Islet precursor cell (in vitro differentiated cells): ENCODE measurements at regions not wholly inside any gene's neighbourhood (a gene's known extent, or its start where the extent isn't known, plus 50 kb on each side); places are given as distances from the start of the nearest gene placed in this dataset.

Experiments used
- DNase-seq: peaks from one replicate; pipeline ENCODE4 v3.0.0-alpha.2; 2018

DNA sequence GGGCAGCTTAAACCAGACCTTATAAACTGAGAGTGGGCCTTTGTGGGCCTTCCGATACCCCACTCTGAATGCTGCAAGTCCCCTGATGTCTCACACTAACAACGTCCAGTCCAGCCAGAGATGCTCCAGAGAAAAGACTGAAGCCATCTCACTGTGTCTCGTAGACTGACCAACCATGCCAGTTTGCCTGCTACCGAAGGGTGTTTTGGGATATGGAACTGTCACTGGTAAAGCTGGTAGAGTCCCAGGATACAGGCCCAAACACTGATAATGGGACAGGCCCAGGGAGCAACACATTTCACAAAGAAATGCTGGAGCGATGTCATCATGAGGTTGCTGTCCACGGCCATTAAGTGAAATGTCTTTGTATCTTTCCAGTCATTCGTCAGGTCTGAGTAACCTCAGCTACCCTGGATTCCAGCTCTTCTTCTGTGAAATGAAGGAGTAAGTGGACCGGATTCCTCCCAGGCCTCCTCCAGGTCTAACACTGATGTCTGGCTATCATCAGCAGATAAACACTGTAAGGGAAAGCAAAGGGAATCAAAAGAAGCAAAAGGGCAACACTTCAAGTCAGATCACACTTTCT, 81.6 kb downstream of the SLC5A7 start:
- DNase-seq: peak; percentile 64

DNA sequence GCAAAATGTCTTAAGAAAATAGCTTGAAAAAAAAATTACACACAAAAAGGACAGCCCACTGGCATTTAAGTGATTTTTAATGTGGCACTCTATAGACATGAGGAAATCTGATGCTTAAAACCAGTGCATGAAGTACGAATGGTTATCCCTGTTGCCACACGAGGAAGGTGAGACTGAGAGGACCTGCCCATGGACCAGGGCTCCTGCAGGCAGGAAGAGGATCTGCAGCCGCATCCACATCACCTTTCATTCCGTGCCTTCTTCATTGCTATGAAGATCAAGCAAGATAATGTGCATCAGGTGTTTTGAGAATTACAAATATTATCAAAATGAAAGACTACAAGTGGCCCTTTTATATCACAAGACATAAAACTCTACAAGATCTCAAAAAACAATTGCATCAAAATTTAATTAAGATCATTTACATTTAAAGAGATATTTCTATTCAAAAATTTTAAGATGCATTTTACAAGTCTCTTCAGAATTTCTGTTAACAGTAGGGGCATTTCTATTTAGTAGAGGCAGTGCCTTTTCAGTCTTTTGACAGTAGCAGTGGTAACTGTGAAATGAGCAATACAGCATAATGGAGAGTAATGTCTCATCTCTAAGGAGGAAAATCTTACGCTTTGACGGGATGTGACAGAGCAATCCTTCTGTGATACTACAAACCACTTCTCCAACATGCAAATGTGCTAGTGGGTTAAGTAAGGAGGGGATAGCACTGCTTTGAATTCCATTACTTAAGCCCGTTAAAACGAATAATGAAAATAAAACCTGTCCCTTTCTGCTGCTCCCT, 83.4 kb downstream of the SLC5A7 start:
- no peak for DNase-seq

DNA sequence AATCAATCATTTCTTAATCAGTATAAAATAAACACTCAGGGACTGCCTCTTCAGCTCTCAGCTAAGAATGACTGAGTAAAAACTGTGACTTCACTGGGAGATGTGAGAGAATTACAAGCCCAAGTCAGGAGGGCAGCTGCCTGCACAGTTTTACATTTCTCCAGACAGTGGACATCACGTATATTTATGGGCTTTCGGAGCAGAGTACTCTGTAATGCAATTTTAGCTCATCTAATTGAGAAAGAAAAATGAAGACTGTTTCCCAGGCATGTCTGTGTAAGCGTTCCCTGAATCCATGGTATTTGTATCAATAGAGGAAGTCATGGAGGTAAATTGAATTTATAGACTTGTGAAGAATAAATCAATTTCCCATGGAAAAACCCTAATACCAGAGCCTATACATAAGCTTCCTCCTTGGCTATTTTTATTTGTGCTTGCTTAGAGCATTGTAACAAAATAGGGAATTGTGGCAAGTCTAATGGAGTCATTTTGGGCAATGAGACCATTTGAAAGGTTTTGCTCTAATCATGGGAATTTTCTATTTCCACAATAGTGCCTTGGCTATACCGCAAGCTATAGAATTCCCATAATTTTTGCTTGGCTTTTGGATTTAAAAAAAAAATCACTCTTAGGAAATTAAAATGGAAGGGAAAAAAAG, 87.2 kb downstream of the SLC5A7 start:
- DNase-seq: no peak

DNA sequence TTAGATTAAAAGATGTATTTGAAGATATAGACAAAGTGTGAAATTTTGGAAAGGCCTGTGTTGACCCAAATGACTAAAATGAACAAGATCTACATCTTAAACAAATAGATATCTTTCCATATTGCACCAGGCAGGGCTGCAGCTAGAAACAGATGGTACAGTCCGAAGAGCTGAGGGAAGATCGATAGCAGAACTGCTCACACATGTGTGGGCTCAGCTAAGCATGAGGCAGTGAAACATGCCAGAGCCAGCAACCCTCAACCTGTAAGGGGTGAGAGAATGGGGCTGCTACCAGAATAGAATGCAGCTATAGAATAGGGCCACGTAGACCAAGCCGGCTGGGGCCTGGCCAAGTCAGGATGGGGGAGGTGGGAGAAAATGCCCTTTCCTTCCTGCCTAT, 87.8 kb downstream of the SLC5A7 start:
- DNase-seq: no peak

DNA sequence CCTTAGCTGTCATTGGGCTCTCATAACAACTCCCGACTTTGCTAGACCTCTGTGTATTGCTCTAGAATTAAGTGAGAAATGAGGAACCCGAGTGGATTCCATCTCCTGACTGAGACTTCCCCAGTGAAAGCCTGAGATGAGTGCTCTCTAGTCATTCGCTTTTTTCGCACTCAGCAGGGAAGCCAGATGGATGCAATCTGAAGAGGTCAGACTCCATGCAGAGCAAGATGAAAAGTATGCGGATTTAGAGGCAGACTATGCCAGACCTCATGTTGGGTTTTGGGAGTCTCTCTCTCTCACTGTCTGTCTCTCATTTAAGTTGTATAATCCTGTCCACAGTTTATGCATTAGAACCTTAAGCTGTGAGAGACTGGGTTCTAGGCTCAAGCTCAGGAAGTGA, 88.6 kb downstream of the SLC5A7 start:
- no peak for DNase-seq

DNA sequence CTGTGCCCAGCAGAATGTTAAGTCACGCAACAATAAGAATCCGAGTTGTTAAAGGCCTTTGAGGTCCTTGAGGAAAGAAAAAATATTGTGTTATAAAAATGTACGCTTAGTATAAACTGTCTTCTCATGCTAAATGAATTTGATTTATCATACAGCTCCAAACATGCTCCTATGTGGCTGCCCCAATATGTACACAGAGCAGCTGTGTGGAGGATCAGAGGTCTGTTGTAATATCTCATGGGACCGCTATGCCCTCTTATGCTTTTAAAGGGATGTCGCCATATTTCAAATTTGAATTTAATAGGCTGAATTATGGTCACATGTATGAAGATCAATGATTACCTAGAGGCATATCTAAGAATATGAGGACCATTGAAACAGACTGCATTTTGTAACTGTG, 90.2 kb downstream of the SLC5A7 start:
- DNase-seq: no peak

DNA sequence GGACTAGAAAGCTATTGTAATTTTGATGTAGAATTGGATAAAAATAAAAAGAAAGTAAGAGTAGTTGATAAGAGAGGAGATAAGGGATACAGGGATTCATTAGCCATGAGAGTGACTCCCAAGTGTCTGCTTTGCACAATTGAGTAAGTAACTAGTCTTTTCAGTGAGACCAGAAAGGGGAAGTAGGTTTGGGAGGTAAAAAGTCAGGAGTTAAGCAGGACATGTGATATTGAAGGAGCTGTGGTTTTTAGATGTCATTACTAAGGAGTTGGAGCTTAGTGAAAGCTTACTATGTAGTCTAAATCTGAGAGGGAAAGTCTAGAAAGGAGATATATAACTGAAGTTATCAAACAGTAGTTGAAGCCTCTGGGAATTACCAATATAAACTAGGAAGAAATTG, 93.4 kb downstream of the SLC5A7 start:
- no peak for DNase-seq

DNA sequence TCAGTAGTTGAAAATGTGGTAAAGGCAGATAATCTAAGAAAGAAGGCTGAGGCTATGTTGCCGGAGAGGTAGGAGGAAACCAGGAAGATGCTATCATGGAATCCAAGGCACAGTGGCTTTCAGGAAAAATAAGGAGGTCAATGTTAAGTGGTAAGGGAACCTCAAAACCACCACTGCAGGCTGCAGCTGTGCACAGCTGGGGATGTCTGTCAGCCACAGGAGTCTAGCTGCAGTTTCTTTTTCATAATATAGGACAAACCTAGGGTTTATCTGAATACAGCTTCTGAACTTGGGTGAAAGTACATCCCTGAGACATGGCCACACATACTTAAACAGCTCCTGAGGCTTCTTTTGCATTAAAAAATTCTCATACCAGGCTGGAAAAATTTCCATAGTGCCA, 93.9 kb downstream of the SLC5A7 start:
- DNase-seq: no peak

DNA sequence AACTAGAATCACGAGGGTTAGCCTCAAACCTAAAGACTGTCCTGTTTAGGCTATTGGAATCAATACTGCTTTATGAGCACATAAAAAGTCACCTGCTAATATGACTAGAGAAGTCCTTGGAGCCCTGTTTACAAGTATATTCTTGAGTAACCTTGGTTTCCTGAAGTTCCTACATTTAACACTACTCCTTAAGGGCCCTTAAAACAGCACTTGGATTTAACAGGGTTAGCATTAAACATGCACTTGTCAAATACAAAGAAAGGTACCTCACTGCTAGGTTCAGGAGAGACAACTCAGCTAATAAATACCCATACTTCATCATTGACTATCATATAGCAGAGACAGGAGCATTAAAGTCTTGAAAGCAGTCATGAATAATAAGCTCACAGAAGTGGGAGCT, 96.7 kb downstream of the SLC5A7 start:
- DNase-seq: no peak

DNA sequence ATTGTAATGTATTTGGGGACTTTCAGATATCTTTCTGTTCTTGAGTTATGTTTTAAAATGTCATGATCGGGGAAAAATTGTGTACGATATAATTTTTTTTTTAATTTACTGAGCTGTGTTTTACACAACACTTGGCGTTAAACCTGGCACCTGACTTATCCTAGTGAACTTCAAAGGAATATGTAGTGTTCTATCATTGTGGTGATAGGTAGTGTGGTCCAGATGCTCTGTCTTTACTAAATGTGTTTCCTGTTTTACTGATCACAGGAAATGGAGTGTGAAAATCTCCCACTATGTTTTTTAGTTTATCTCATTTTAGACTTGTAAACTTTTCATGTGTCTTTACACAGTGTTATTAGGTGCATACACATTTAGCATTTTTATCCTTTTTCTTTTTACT, 98.0 kb downstream of the SLC5A7 start:
- DNase-seq: no peak

DNA sequence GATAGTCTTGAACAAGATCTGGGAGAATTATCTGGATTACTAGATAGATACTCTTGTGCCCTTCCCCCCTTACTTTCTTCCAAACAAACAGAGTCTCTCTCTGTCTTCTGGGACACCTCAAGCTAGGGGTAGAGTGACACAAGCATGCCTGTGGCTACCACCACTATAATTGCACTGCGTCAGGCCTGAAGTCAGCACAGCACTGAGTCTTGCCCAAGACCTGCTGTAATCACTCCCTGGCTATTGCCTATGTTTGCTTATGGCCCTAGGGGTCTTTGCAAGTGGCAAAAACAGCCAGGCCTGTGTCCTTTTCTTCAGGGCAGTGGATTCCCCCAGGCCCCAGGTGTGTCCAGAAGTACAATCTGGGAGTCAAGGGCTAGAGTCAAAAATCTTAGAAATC, 106.6 kb downstream of the SLC5A7 start:
- DNase-seq: peak; percentile 87

DNA sequence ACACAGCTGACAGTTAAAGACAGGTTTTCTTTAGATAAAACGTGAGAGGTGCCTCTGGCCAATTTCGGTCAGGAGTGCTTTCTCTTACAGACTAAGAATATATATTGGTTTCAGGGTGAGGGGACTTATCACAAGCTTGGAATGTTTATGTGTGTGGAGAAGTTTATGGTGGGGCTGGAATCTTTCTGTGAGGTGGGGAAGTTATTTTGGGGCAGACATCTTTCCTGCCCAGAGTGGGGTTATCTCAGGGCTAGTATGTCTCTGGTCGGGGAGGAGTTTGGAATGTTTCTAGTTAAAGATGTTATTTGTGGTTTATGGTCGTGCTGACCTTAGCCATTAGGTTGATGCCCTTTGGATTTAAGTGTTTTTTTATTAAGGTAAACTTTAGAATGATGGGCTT, 115.2 kb downstream of the SLC5A7 start:
- DNase-seq: peak; percentile 83

DNA sequence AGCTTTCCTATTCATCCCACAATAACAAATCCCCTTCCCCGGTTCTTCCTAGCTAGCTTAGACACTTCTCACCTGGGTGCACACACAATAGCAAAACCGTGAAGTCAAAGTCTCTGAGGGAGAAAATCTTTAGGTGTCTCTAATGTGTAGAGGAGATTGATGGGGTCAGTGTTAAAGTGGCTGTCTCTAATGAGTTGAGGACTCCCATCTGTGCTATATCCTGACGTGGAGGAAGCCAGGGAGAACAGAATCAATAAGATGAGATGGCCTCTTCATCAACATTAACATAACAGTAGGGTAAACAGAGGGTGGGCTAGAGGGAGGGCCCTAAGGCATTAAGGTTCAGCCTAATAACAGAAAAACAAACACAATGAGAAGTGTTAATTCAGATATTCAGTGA, 120.4 kb downstream of the SLC5A7 start:
- no peak for DNase-seq

DNA sequence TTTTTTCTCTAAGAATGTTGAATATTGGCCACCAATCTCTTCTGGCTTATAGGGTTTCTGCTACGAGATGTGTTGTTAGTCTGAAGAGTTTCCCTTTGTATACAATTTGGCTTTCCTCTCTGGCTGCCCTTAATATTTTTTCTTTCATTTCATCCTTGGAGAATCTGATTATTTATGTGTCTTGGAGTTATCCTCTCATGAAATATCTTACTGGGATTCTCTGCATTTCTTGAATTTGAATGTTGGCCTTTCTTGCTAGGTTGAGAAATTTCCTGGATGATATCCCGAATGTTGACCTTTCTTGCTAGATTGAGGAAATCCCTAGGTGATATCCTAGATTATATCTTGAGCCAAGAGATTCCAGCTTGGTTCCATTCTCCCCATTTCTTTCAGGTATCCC, 125.6 kb downstream of the SLC5A7 start:
- DNase-seq: no peak

DNA sequence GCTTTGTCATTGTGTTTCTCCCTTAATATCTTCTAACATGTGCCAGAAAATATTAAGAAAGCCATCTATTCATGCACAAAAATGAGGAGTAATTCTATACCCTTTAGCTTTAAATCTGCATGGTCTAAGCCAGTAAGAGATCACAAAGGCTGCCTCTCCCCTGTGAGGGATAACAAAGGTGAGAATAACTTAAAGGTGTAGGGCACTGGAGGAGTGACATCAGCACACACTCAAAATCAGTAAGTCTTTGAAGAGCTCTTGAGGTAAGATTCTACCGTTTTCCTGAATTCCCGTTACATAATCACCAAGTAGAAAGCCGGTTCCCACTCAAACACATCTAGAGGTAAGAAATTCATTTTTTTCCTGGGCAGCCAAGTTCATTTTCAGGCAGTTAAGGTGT, 123.9 kb upstream of the SULT1C3 start:
- DNase-seq: no peak

DNA sequence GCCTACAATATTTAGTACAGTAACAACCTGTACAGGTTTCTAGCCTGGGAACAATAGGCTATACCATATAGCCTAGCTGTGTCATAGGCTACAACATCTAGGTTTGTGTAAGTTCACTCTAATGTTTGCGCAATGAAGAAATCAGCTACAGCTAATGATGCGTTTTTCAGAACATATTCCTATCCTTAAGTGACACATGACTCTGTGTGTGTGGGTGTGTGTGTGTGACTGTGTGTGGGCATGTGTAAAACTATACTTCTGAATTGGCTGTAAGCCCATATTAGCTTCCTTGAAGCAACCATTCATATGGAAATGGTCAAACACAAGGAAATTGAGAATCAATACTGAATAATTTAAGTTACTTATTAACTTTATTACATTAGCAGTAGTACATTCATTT, 120.8 kb upstream of the SULT1C3 start:
- DNase-seq: no peak

DNA sequence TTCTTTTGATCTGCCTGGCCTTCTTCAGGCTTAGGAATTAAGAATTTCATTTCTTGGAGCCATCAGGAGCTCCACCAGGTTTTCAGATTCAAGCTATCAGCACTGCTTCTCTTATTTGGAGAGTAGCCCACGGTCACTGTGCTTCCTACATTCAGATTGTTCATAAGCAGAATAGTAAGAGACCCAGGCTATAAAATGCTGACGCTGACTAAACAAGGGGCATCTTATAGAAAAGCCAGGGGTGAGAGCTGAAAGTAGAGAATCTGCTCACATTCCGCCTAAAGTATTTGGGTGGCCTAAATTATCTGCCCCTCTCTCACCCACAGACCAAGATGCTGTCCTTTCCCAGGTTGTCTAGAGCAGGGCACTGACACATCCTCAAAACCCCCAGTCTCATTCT, 120.3 kb upstream of the SULT1C3 start:
- DNase-seq: no peak

DNA sequence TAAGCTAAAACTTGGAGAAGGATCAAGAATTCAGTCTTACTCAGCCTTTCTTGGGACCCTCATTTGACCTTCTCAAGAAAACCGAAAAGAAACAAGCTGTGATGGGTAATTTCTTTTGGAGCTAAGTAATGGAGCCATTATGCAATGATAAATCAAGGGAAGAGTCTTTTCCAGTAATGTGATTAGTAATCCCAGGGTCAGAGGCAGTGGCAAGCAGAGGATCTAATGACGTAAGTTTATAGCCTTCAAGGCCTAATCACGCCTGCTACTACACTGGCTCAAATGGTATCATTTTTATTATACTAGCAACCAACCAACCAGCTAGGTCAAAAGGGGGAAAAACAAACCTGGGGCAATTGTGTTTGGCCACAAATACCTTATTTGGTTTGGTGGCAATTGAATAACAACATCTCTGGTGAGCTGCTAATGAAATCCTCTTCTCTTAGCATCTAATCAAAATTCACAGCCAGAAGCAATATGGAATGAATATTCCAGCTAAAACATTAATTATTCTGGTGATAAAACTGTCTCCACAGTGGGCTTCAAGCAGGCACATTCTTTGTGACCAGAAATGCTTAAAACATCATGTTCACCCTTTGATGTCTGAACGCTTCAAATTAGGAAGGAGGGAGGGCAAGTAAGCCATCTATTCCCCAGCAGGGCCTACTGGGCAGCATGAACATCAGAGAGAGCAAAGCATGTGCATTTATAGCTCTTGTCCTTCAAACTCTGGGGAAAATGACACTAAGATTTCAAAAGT, 114.9 kb upstream of the SULT1C3 start:
- no peak for DNase-seq

DNA sequence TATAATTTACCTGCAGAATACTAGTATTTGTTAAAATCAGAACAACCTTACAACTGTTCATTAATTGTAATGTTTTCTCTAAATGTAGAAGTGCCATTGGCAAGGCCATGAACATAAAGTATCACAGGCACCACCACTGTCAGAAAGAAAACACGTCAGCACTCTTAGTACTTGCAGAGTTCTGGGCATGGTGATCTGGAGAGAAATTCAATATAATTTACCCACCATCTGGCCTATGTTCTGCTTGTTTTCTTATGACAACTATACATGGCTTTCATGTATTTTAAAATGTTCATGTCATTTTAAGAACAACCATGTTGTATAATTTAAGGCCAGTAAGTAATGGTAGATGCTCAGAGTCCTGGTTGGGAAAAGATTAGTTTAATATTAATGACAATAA, 114.2 kb upstream of the SULT1C3 start:
- no peak for DNase-seq

DNA sequence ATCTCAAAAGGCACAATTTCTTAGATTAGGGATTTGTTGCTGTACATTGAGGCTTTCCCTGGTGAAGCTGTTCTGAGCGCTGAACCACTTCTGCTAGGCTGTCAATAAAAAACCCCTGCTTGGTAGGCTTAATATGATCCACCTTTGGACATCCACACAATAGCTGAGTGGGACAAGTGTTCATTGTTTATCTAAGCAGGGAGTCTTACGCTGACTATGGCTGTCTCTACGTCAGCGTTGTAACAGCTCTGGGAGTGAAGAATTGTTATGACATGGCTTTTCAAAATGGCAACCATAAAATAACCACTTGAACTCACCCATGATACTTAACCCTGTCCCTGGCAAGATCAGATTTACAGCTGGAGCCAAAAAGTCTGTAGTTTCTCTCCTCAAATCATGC, 111.5 kb upstream of the SULT1C3 start:
- no peak for DNase-seq

DNA sequence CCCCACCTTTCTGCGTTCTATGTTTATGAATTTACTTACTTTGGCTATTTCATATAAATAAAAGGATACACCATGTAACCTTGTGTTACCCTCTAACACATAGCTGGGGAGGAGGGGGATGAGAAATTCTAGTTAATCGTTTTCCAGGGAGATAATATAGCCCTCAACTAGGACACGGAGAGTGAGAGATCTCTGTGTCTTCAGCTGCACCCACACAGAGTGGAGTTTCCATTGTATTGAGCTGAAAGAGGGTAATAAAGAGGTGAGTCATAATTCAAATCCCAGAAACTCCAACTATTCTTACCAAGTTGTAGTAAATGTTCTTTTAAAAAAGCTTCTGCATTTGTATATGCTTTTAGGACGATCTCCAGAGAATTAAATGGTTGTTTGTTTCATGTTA, 110.1 kb upstream of the SULT1C3 start:
- no peak for DNase-seq

DNA sequence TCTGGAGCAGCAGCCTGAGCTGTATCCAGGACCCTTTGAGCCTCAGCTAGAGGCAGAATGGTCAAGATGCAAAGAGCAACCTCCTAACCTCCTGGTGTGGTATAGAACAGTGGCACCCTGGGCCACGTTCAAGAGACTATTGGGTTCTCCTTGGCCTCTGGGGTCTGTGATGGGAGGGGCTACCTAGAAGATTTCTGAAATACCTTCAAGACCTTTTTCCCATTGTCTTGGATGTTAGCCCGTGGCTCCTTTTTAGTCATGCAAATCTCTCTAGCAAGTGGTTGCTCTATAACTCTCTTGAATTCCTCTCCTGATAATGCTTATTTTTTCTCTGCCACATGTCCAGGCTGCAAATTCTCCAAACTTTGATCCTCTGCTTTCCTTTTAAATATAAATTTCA, 106.3 kb upstream of the SULT1C3 start:
- no peak for DNase-seq

DNA sequence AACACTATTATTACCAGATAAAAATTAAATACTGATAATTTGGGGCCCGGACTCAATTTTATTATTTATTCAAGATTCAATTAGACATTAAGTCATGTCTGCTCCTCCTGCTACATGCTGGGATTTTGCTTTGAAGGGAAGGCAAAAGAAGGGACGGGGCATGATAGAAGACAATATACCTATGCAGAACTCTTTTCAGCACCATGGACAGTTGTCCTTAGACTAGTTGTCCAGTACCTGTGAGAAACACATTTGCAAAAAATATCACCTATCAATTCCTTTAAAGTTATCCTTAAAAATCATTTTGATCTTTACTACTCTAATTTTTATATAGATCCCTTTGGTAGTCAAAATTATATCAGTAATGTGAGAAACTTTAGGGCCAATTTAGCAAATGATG, 100.2 kb upstream of the SULT1C3 start:
- no peak for DNase-seq
